CD4-positive, alpha-beta T cell treated with Interleukin-1 beta for 1 hour (primary cell): ENCODE measurements at regions not wholly inside any gene's neighbourhood (a gene's known extent, or its start where the extent isn't known, plus 50 kb on each side); places are given as distances from the start of the nearest gene placed in this dataset.
"Not testable (repeated sequence)": the region's sequence is repeated elsewhere in the genome, so short reads cannot be mapped to it uniquely, and the experiment has no call there.

Experiments
- DNase-seq, 2 donors: peaks; one replicate each; pipeline ENCODE4 v3.0.0-alpha.2; 2020 to 2022

GRCh38 chr10:133689897-133690296 lies 63.3 kb upstream of the FRG2B start:
- peak in 1 of 2 donors; percentile 6 for DNase-seq

- not testable (repeated sequence) for DNase-seq
These were observed 61.9 kb upstream of the FRG2B start for GRCh38 chr10:133688441-133688912.

GRCh38 chr10:133687689-133688440 lies 61.3 kb upstream of the FRG2B start:
- not testable (repeated sequence) for DNase-seq

GRCh38 chr10:133686992-133687391 lies 60.4 kb upstream of the FRG2B start:
- DNase-seq, result not testable (repeated sequence)
